Duodenal mucosa (tissue), 2 donors: ENCODE measurements at regions not wholly inside any gene's neighbourhood (a gene's known extent, or its start where the extent isn't known, plus 50 kb on each side); places are given as distances from the start of the nearest gene placed in this dataset.

Experiments
- H3K27ac ChIP-seq: one replicate; pipeline ENCODE4 v1.7.0; 2013; ENCODE audit warnings: low read depth, low read length
- H3K27me3 ChIP-seq, 2 donors: one replicate each; pipeline ENCODE4 v1.7.0; 2013; ENCODE audit warnings: low read length in 2 of 2, control low read depth in 1 of 2; ENCODE audit not compliant: insufficient read depth in 2 of 2, control insufficient read depth in 1 of 2
- H3K36me3 ChIP-seq, 2 donors: one replicate each; pipeline ENCODE4 v1.7.0; 2013; ENCODE audit warnings: low read length in 2 of 2, control low read depth in 1 of 2; ENCODE audit not compliant: insufficient read depth in 2 of 2, control insufficient read depth in 1 of 2
- H3K4me1 ChIP-seq, 2 donors: one replicate each; pipeline ENCODE4 v1.7.0; 2013; ENCODE audit warnings: low read length in 2 of 2, control low read depth in 1 of 2; ENCODE audit not compliant: insufficient read depth in 2 of 2, control insufficient read depth in 1 of 2
- H3K4me3 ChIP-seq, 2 donors: one replicate each; pipeline ENCODE4 v1.7.0; 2013; ENCODE audit warnings: low read length in 2 of 2, low read depth in 1 of 2
- H3K9ac ChIP-seq, 2 donors: one replicate each; pipeline ENCODE4 v1.7.0; 2013; ENCODE audit warnings: low read length in 2 of 2, low read depth in 1 of 2
- H3K9me3 ChIP-seq, 2 donors: one replicate each; pipeline ENCODE4 v1.7.0; 2013; ENCODE audit warnings: low read length in 2 of 2, control low read depth in 1 of 2; ENCODE audit not compliant: control insufficient read depth in 1 of 2

DNA sequence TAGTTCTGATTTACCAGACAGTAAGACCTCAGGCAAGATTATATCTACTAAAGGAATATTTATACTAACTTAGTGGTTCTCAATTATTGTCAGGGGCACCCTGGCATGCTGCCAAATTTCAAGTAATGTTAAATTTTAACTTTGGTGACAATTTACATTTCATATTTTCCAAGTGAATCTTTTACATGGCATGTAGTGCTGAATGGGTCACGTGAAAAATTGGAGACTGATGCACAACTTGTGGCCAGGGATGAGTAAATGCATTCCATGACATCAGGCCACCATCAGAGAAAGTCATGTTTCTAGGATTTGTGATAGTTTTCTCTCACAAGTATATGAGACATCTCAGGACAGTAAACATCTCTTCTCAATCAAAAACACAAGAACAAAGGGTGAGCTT, 202.6 kb upstream of the SOX21 start:
- Histone ChIP-seq H3K27ac (no peak overlapping the region), H3K36me3 (no peaks in the 10 kb centered on the region), H3K9me3 (no peaks in the 10 kb centered on the region), H3K9ac (no peak overlapping the region), H3K4me1 (no peaks in the 10 kb centered on the region), H3K27me3 (no peaks in the 10 kb centered on the region), H3K4me3 (no peak overlapping the region)

DNA sequence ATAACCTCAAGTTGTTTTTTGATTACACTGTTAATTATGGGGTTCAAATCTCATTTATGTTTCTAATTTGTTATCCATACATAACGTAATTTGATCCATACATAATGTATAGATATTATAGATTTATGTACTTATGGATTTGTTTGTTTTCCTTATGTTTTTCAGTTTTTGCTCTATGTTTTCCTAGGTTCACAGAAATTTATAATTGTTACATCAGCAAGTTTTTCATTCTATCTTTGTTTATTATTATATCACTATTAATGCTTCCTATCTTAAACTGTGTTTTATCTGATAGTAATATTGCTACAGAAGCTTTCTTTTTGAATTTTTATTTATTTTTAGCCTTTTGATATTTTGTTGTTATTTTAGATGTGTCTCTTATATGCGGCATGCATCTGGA, 194.3 kb upstream of the SOX21 start:
- H3K9ac ChIP-seq: no peak overlapping the region
- H3K4me3 ChIP-seq: no peak overlapping the region
- no peak overlapping the region for H3K27ac ChIP-seq
- H3K36me3 ChIP-seq: no peaks in the 10 kb centered on the region
- no peaks in the 10 kb centered on the region for H3K9me3 ChIP-seq
- H3K4me1 ChIP-seq: no peaks in the 10 kb centered on the region
- H3K27me3 ChIP-seq: no peaks in the 10 kb centered on the region

DNA sequence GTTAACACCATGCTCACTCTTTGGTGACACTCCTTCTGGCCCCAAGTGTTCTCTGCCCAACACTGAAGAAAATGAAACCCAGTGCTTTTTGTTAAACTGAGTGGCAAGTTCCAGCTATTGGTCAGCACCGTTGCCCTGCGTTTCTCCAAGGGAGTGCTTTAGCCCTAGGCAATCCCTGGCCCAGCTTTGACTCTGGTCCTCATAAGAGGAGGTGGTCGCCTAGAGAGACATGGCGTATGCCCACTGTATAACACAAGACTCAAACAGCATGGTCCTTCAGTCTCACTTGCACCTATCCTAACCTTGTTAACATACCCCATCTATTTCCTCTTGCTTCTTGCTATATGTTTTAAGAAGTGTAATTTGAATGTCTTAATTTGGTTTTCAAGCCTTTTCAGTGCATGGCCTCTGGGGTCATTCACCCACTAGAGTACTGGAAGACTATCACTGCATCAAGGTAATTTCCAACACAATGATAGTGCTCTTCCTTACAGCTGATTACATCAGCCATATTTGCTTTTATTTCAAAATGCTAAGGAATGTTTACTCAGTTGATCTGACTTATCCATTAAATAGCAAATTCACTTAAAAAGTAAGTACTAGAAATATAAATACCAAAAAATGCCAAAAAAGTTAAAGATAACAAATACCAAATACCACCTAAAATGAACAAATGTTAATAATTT, 190.5 kb upstream of the SOX21 start:
- H3K36me3 ChIP-seq: no peaks in the 10 kb centered on the region
- no peak overlapping the region for H3K4me3 ChIP-seq
- H3K9ac ChIP-seq: no peak overlapping the region
- H3K27me3 ChIP-seq: no peaks in the 10 kb centered on the region
- H3K4me1 ChIP-seq: no peaks in the 10 kb centered on the region
- no peaks in the 10 kb centered on the region for H3K9me3 ChIP-seq
- no peak overlapping the region for H3K27ac ChIP-seq

DNA sequence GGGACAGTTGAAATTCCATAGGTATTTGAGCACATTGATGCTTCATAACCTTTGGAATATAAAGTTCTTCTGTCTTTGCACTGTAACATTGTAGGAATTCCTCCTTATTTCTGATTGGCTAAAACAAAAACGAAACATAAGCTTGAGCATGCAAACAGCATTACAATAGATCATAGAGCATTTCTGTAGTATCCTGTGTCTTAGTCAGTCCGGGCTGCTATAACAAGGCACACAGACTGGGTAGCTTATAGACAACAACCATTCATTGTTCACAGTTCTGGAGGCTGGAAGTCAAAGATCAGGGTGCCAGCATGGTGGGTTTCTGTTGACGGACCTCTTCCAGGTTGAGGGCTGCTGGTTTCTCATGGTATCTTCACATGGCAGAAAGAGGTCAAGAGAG, 188.7 kb upstream of the SOX21 start:
- H3K9me3 ChIP-seq: no peaks in the 10 kb centered on the region
- no peaks in the 10 kb centered on the region for H3K36me3 ChIP-seq
- H3K27me3 ChIP-seq: no peaks in the 10 kb centered on the region
- H3K9ac ChIP-seq: no peak overlapping the region
- H3K4me1 ChIP-seq: no peaks in the 10 kb centered on the region
- H3K27ac ChIP-seq: no peak overlapping the region
- no peak overlapping the region for H3K4me3 ChIP-seq

DNA sequence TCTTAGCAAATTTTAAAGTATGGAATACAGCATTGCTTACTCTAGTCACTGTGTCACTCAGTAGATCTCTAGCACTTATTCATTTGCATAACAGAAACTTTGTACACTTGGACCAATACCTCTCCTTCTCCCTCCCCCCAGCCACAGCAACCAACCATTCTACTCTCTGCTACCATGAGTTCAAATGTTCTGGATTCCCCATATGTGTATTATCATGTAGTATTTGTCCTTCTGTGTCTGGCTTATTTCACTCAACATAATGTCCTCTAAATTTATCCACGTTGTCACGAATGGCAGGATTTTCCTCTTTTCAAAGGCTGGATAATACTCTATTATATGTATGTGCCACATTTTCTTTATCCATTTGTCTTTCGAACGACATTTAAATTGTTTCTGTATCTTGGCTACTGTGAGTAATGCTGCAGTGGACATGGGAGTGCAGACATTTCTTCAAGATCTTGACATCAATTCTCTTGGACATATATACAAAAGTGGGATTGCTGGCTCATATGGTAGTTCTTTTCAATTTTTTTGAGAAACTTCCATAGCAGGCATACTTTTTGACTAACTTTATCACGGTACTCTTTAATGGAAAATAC, 184.5 kb upstream of the SOX21 start:
- Histone ChIP-seq H3K9me3 (no peaks in the 10 kb centered on the region), H3K9ac (no peak overlapping the region), H3K4me1 (no peaks in the 10 kb centered on the region), H3K27ac (no peak overlapping the region), H3K36me3 (no peaks in the 10 kb centered on the region), H3K4me3 (no peak overlapping the region), H3K27me3 (no peaks in the 10 kb centered on the region)

DNA sequence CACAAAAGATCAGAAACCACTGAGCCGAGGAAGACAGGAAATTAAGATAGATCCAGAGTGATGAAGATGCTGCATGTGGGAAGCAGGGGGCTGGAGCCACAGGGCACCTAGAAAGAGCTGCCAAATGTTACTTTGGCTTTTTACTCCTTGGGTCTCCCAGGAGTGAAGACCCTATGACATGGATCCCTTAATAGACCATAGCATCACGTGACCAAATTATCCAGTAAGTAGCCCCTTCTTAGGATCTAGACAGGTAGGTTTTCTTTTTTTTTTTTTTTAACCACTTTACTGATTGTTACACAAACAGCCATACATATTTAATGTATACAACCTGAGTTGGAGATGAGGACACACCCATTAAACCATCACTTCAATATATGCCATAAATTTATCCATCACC, 183.9 kb upstream of the SOX21 start:
- Histone ChIP-seq H3K27me3 (no peaks in the 10 kb centered on the region), H3K4me1 (no peaks in the 10 kb centered on the region), H3K4me3 (no peak overlapping the region), H3K36me3 (no peaks in the 10 kb centered on the region), H3K9ac (no peak overlapping the region), H3K9me3 (no peaks in the 10 kb centered on the region), H3K27ac (no peak overlapping the region)

DNA sequence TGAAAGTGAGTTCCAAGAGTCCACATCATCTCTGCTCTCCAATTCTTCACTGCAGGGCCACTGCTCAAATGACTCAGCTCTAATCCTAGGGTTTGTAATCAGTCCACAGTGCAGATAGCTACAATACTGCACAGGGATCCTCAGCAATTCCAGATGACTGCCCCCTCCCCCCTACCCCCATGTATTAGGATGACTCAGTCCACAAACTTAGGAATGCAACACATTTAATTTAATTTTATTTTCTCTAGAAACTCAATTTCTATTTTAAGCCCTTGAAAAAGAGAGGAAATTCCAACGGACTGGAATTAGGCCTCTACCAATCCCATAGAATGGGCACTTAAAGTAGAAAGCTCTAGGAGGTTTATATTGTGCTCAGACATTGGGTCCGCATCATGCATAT, 173.8 kb upstream of the SOX21 start:
- Histone ChIP-seq H3K36me3 (no peaks in the 10 kb centered on the region), H3K4me1 (no peaks in the 10 kb centered on the region), H3K27ac (no peak overlapping the region), H3K27me3 (no peaks in the 10 kb centered on the region), H3K9me3 (no peaks in the 10 kb centered on the region), H3K9ac (no peak overlapping the region), H3K4me3 (no peak overlapping the region)

DNA sequence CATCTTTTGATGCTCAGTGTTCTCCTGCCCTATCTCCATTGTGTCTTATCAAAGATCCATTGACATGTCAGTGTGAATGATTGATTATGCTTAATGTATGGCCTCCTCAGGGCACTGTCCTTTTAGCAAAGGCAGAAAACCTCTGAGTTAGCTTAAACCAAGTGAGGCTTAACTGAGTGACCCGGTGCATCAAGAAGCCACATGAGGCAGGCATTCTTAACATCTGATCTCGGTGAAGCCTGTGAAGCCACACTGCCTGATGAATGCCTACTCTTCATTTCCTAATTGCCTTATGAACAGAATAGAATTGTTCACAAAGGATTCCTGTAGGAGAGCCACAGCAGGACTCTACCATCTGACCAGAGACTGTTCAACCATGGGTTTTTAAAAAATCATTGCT, 168.1 kb upstream of the SOX21 start:
- H3K36me3 ChIP-seq: no peaks in the 10 kb centered on the region

DNA sequence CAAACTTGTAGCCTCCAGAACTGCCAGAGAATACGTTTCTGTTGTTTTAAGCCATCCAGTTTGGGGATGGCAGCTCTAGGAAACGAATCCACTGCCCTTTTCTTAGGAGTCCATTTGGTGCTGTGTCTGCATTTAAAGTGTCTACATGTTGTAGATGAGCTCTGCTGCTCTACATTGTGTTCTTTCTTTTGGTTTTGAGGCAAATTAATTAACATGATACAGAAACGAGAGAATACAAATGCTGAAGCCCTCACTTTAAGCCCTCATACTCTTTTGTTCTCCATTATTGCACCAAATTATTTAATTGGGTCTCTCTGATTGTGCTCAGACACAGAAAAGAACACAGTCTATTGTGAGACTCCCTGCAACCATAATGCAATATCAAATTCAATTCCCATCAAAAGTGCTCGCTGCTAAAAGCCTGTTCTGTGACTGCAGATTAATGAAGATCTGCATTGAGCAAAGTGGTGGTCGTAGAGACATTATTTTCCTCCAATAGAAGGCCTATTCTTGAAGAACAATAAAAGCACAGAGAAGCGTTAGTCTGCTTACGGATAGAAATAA, 166.3 kb upstream of the SOX21 start:
- H3K4me3 ChIP-seq: no peak overlapping the region
- H3K27me3 ChIP-seq: no peaks in the 10 kb centered on the region
- H3K36me3 ChIP-seq: no peaks in the 10 kb centered on the region
- no peaks in the 10 kb centered on the region for H3K4me1 ChIP-seq
- H3K9me3 ChIP-seq: no peaks in the 10 kb centered on the region
- H3K9ac ChIP-seq: no peak overlapping the region
- no peak overlapping the region for H3K27ac ChIP-seq

More for the DNA sequence above, 168.1 kb upstream of the SOX21 start:
- no peaks in the 10 kb centered on the region for H3K4me1 ChIP-seq
- H3K9ac ChIP-seq: no peak overlapping the region
- H3K4me3 ChIP-seq: no peak overlapping the region
- no peak overlapping the region for H3K27ac ChIP-seq
- H3K9me3 ChIP-seq: no peaks in the 10 kb centered on the region
- no peaks in the 10 kb centered on the region for H3K27me3 ChIP-seq

DNA sequence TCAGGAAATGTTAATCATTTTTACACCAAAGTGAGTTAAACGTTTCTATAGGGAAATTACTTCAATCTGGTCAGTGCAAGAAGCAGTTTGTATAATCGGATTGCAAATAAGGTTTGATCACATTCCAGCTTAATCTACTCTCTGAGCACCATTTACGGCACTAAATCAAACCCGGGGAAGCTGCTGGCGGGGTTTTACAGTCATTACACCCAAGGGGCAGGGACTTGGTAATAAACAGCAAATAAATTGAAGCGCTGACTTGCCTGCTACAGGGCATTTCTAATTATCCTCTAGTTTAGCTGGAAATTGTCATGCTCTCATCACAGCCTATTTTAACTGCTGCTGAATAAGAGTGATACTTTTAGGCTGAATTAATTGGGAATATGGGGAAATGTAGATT, 152.1 kb upstream of the SOX21 start:
- Histone ChIP-seq H3K27ac (no peak overlapping the region), H3K9ac (no peak overlapping the region), H3K4me3 (no peak overlapping the region), H3K36me3 (no peaks in the 10 kb centered on the region), H3K4me1 (no peaks in the 10 kb centered on the region), H3K27me3 (no peaks in the 10 kb centered on the region), H3K9me3 (no peaks in the 10 kb centered on the region)
